Activated CD4-positive, alpha-beta T cell treated with anti-CD3 and anti-CD28 coated beads, Interleukin-2, amount 10 ng/mL, durations not matched to agents 24 days and 14 days (primary cell): ENCODE measurements at regions not wholly inside any gene's neighbourhood (a gene's known extent, or its start where the extent isn't known, plus 50 kb on each side); places are given as distances from the start of the nearest gene placed in this dataset.
"Not testable (repeated sequence)": the region's sequence is repeated elsewhere in the genome, so short reads cannot be mapped to it uniquely, and the experiment has no call there.

ENCODE experiments used
- DNase-seq: peaks from one replicate; pipeline ENCODE4 v3.0.0; 2022
- H3K27ac Mint-ChIP-seq: one replicate; pipeline ENCODE4 v1.8.0; 2022; ENCODE audit warnings: mild to moderate bottlenecking, mixed read lengths
- H3K27me3 Mint-ChIP-seq: one replicate; pipeline ENCODE4 v1.8.0; 2022; ENCODE audit warnings: mixed read lengths
- H3K36me3 Mint-ChIP-seq: one replicate; pipeline ENCODE4 v1.8.0; 2022; ENCODE audit warnings: low read depth, mild to moderate bottlenecking, mixed read lengths
- H3K4me1 Mint-ChIP-seq: one replicate; pipeline ENCODE4 v1.8.0; 2021; ENCODE audit warnings: mixed read lengths
- H3K4me3 Mint-ChIP-seq: one replicate; pipeline ENCODE4 v1.8.0; 2022; ENCODE audit warnings: mild to moderate bottlenecking, moderate library complexity, mixed read lengths
- H3K9me3 Mint-ChIP-seq: one replicate; pipeline ENCODE4 v1.8.0; 2021; ENCODE audit warnings: mixed read lengths
- intact Hi-C: fragments of 100-400 bp; cut with micrococcal nuclease; formaldehyde crosslinking; loops from one replicate; pipeline ENCODE4 v1.15.1; 2023

DNA sequence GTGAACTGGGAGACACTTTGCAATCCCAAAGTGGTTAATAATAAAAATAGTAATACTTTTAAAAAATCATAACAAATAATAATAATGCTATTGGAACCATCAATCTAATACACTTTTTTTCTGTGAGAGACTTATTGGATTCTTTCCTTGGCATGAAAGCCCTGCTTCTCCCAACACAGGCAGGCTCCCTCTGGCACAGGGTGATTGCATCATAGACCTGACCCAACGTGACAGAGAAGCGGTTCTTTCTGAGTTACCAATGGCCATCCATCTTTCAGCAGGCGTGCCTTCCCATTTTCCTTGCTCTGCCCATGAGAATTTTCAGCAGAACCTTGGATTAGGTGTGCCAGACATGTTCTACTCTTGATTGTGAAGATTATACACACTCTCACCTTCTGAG is 242.6 kb upstream of the PLGLB2 start:
- H3K4me1 Mint-ChIP-seq, DNase-seq, H3K36me3 Mint-ChIP-seq, H3K9me3 Mint-ChIP-seq, intact Hi-C loops, H3K27ac Mint-ChIP-seq, H3K4me3 Mint-ChIP-seq, H3K27me3 Mint-ChIP-seq: not testable (repeated sequence)

DNA sequence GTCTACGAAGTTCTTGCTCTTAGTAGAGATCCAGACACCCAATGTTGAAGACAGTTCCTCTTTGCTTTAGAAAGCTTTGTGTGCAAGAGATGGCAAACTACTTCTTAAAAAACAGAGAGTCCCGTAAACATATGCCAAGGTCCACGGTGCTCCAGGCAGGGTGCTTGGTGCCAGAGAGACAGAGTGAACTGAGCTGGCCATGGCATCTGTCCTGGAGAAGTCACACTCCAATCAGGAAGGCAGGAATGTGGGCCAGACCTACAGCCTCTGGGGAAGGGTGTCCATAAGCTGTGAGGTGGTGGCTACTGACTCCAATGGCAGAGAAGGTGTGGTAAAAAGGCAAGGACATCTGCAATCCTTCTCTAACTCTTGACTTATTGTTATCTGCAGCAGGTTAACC is 242.0 kb upstream of the PLGLB2 start:
- H3K27ac Mint-ChIP-seq, H3K4me1 Mint-ChIP-seq, DNase-seq, intact Hi-C loops, H3K9me3 Mint-ChIP-seq, H3K4me3 Mint-ChIP-seq, H3K27me3 Mint-ChIP-seq, H3K36me3 Mint-ChIP-seq: not testable (repeated sequence)

DNA sequence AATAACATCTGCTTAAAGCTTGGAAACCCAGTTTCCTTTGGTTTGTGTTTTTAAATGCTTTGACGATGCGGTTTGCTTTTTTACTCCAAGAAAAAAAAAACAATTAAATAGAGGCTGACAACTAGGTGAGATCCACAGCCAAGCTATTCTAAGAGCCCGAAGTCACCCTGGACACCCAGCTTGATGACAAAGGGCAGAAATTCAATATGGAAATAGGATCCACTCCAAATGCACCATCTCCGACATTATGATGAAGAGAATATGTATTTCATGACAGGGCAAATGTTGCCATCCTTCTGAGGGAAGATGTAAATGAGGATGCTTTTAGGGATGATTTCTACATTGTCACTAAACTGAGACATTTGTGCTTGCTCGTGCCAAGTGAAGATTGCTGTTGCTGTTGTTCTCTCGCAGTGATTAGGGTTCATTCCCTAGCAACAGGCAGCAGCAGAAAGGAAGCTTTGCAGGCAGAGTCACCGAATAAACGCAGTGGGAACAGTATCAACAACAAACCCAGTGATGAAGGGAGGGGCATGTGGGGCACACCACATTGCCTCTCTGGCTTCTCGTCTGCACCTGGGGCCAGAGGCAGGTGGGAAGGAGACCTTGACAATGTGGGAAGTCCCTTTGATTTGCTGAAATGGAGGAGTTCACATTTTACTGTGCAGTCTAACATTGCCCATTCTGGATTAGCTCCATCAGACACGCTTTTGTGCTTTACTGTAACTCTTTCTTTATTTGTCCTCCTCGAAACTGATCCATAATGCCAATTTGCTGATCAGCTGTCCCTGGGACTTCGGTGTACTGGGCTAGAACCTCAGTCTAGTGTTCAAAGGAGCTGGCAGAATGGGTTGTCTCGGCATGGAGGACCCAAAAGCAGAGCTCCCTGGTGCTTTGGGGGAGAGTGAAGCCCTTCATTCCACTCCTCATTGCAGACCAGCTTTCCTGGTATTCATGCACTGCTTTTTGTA is 240.2 kb upstream of the PLGLB2 start:
- H3K27ac Mint-ChIP-seq = peak overlapping the region; percentile 98
- DNase-seq = peak; percentile 81
- H3K4me1 Mint-ChIP-seq, H3K27me3 Mint-ChIP-seq, intact Hi-C loops, H3K4me3 Mint-ChIP-seq, H3K9me3 Mint-ChIP-seq, H3K36me3 Mint-ChIP-seq: not testable (repeated sequence)

DNA sequence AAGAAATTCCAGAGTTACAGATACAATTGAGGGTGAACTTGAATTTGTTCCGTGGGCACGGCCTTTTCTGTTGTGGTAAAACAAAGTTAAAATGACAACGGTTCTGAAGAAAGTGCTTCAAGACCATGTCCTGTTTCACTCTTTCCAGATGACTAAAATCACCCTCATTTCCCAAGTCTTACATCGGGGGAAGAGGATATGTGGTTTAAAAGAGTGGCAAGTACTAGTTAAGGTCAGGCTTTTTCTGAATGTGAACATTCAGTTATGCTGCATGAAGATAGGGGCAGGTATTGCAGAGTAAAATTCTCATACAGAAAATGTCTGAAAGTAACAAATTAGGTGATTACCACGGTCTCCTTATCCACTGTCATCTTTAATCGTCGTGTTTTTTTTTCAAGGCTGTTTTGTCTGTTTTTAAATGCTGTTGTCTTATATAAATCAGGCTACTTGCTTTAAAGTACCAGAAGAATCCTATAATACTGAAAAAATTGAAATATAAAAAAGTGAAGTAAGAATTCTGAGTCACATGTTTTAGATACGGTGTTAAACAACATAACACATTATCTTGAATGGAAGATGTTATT is 236.6 kb upstream of the PLGLB2 start:
- Mint-ChIP-seq H3K27ac (peak overlapping the region; percentile 92), H3K4me1 (peaks cover 12% of the 10 kb centered on the region), H3K4me3 (peak overlapping the region; percentile 43)
- intact Hi-C loops, H3K9me3 Mint-ChIP-seq, H3K27me3 Mint-ChIP-seq, H3K36me3 Mint-ChIP-seq, DNase-seq: not testable (repeated sequence)

DNA sequence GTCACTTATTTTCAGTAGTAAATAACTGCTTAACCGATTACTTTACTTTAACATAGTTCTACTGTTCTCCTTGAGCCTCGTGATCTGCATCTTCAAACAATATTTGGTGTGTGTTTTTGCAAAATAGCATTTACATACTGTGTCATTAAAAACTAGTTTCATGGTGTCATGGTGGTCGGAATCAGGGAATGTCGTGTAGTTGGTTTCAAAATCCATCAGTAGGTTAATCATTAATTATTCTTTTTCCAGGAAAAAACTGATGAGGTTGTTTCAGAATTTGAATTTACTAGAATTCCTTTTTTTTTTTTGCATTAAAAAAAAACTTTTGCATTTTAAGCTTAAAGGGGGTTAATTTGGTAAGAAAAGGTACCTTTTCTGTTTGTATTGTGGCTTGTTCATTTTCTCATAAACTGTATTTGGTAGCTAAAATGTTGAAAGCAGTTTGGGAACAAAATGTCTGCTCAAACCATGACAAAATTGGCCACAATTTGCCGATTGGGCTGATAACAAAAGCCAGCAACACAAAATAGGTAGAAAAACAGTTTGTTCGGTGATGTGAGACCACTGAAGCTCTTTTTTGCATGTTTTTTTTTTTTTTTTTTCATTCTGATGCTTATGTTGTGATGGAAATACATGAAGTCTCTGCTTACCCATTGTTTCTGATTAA is 234.9 kb upstream of the PLGLB2 start:
- H3K27me3 Mint-ChIP-seq = not testable (repeated sequence)

DNA sequence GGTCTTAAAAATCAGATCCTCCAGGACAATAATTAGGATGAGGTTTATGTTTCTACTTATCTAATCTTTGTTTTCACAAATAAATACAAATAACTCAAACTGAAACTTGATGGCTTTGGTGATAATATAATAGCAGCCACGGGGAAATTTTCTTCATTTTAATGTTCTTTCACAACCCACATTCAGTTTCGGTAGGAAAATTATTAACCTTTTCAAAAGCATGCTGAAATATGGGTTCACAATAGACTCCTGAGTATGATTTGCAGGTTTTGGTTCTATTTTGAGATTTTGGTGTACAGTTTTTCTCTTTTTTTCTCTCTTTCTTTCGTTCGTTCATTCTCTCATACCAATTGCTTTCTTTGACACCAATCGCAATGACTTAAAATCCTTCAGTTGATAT is 233.9 kb upstream of the PLGLB2 start:
- Mint-ChIP-seq H3K36me3 (peaks cover 15% of the 10 kb centered on the region), H3K4me1 (peaks cover 20% of the 10 kb centered on the region)
- DNase-seq, H3K4me3 Mint-ChIP-seq, H3K27me3 Mint-ChIP-seq, intact Hi-C loops, H3K27ac Mint-ChIP-seq, H3K9me3 Mint-ChIP-seq: not testable (repeated sequence)

More for the DNA sequence above, 234.9 kb upstream of the PLGLB2 start:
- Mint-ChIP-seq H3K4me1 (peaks cover 17% of the 10 kb centered on the region), H3K27ac (peak overlapping the region; percentile 82), H3K36me3 (peaks cover 11% of the 10 kb centered on the region)
- intact Hi-C loops, H3K9me3 Mint-ChIP-seq, DNase-seq, H3K4me3 Mint-ChIP-seq: not testable (repeated sequence)

DNA sequence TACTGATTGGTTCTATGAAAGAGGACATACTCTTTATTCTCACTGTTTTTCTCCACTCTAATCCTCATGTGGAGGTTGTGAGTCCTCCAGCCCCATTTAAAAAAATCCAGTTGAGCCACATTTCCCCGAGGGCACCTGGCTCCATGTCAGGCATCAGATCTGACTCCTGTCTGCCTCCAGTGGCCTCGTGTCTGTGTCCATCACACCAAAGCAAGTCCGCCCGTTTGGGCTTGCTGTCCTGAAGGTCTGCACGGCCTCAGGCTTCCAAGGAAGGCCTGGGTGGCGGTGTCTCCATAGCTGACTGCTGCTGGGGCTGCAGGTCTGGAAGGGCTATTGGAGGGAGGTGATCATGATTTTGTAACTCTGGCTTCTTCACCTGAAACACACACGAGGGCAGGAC is 233.4 kb upstream of the PLGLB2 start:
- peaks cover 20% of the 10 kb centered on the region for H3K4me1 Mint-ChIP-seq
- H3K9me3 Mint-ChIP-seq = not testable (repeated sequence)

DNA sequence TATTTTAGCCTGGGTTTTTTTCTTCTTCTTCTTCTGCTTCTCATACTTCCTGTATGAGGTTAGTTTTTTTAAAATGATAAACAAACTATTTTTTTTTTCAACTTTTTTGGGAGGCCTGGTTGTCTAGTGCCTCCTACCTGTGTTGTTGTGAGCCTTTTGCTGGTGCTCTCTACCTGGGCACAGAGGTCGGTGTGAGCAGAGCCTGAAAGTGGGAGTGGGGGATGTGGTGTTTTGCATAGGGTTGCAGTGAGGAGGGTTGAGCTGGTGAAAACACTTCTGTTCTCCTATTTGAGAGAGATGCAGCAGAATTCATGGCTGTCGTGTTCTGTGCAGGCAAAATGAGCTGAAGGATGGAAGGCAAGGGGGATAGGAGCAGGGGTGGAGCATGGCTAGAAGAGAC is 232.7 kb upstream of the PLGLB2 start:
- peaks cover 20% of the 10 kb centered on the region for H3K4me1 Mint-ChIP-seq
- H3K27me3 Mint-ChIP-seq, H3K9me3 Mint-ChIP-seq, intact Hi-C loops: not testable (repeated sequence)
- DNase-seq = peak; percentile 73
- H3K27ac Mint-ChIP-seq = peak overlapping the region; percentile 94
- H3K4me3 Mint-ChIP-seq = peak overlapping the region; percentile 66
- peaks cover 17% of the 10 kb centered on the region for H3K36me3 Mint-ChIP-seq

More for the DNA sequence above, 233.4 kb upstream of the PLGLB2 start:
- intact Hi-C loops, DNase-seq, H3K27ac Mint-ChIP-seq, H3K27me3 Mint-ChIP-seq, H3K4me3 Mint-ChIP-seq: not testable (repeated sequence)
- peaks cover 16% of the 10 kb centered on the region for H3K36me3 Mint-ChIP-seq

DNA sequence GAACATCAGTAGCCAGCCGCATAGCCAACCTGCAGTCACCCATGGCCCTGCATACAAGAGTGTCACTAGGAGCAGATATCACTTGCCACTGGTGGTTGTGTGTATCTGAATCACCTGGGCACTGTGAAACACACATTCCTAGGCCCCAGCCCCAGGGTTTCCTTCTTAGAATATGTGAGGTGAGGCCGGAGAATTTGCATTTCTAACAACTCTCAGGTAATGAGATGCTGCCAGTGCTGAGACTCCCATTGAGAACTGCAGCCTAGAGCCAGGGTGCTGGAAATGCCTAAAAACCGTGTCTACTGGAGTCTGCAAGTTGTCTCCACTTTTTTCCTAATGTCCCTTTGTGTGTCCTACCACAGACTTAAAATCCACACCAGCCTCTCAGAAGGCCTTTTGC is 232.0 kb upstream of the PLGLB2 start:
- H3K4me3 Mint-ChIP-seq, H3K9me3 Mint-ChIP-seq, DNase-seq, H3K27ac Mint-ChIP-seq, H3K27me3 Mint-ChIP-seq, intact Hi-C loops: not testable (repeated sequence)
- Mint-ChIP-seq H3K36me3 (peaks cover 17% of the 10 kb centered on the region), H3K4me1 (peaks cover 19% of the 10 kb centered on the region)

DNA sequence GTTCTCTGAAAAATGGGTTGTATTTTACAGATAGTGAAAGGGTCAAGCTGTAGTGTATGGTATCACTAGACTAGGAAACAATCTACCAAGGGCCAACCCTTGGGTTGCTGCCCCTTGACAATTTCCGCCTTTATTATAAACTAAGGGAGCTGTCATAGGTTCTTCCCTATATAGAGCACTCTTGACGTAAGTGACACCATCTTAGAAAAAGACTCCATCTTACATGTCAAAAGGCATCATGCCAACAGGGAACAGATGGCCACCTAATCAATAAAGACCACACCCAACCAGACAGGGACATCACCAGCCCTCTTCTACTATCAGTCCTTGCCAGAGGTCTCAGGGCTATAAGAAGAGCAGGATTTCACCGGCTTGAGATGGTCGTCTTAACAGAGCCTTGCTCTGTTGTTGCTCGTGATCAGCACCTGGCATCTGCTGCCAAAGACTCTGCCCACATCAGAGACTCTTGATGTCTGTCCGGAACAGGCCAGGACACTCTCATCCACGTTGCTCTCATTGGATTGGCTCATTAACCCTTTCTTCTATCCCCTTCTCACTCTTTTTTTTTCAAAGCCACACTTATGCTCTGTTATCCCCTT is 231.4 kb upstream of the PLGLB2 start:
- H3K27ac Mint-ChIP-seq = peak overlapping the region; percentile 59
- H3K36me3 Mint-ChIP-seq = peaks cover 18% of the 10 kb centered on the region
- H3K4me3 Mint-ChIP-seq, H3K27me3 Mint-ChIP-seq, H3K9me3 Mint-ChIP-seq, intact Hi-C loops, DNase-seq: not testable (repeated sequence)
- peaks cover 20% of the 10 kb centered on the region for H3K4me1 Mint-ChIP-seq

DNA sequence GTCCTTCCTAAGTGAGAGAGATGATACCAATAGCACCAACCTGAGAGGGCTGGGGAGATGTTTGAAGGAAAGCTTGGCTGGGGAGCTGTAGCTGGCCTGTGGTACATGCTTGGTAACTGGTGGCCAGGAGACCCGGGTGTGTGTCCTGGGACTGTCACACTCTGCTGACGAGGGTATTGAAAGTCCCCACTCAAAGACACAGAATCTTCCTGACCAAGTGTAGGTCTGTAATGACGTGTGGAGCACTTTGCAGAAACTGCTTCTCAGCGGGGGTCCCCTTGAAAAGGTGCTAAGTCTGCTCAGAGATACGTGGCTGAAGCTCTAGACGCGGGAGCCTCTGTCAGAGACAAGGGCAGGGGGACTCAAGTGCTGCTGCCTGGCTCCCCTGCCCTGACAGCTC is 230.4 kb upstream of the PLGLB2 start:
- H3K9me3 Mint-ChIP-seq, H3K4me3 Mint-ChIP-seq, intact Hi-C loops, DNase-seq, H3K27me3 Mint-ChIP-seq: not testable (repeated sequence)
- Mint-ChIP-seq H3K27ac (peak overlapping the region; percentile 81), H3K36me3 (peaks cover 27% of the 10 kb centered on the region), H3K4me1 (peaks cover 23% of the 10 kb centered on the region)

DNA sequence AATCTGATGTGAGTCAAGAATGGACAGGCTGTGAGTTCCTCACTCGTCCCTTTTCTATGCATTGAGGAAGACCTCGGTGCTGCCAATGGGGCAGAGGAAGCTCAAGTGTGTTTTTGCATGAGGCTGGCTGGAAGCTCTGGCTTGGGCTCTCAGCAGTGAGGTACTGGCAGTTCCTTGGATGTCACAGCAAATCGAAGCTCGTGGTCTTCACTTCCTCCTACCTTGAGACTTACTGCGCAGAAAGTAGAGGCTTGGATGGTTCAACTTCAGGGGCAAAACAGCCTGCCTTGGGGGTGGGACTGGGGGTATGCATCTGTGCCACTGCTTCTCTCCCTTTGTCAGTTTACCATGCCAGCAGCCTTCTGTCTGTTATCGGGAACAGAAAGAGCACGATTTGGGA is 229.8 kb upstream of the PLGLB2 start:
- H3K27me3 Mint-ChIP-seq, H3K4me3 Mint-ChIP-seq, intact Hi-C loops, DNase-seq, H3K9me3 Mint-ChIP-seq: not testable (repeated sequence)
- Mint-ChIP-seq H3K27ac (peak overlapping the region; percentile 83), H3K4me1 (peaks cover 23% of the 10 kb centered on the region), H3K36me3 (peaks cover 28% of the 10 kb centered on the region)

DNA sequence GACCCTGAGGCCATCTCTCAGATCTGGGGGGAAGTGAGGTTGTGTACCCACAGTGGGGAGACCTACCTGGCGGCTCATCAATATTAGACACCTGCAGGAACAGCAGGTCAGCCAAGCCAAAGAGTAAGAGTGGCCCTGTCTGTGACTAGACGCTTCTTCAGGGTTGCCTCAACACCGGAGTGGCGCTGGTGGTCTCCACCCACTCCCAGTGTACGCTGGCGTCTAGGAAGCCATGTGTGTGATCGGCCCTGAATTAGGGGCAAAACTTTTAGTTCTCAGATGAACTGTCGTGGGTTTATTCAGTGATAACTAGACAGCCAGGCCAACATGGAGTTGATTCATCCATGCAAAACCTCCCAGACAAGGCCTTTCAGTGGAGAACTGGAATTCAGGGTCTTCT is 229.3 kb upstream of the PLGLB2 start:
- Mint-ChIP-seq H3K27ac (peak overlapping the region; percentile 83), H3K36me3 (peaks cover 31% of the 10 kb centered on the region), H3K4me1 (peaks cover 23% of the 10 kb centered on the region)
- H3K9me3 Mint-ChIP-seq, H3K4me3 Mint-ChIP-seq, intact Hi-C loops, H3K27me3 Mint-ChIP-seq, DNase-seq: not testable (repeated sequence)
